ENCODE measurements at regions not wholly inside any gene's neighbourhood (a gene's known extent, or its start where the extent isn't known, plus 50 kb on each side); places are given as distances from the start of the nearest gene placed in this dataset.

- peak; percentile 16 for DNase-seq (ENCODE audit: low read depth)
Observed at GRCh38 chr4:10929818-10930217, 245.2 kb upstream of the CLNK start.

- peak; percentile 35 for DNase-seq (ENCODE audit: low read depth)
Observed at GRCh38 chr4:10925996-10926395, 241.4 kb upstream of the CLNK start.

DNA sequence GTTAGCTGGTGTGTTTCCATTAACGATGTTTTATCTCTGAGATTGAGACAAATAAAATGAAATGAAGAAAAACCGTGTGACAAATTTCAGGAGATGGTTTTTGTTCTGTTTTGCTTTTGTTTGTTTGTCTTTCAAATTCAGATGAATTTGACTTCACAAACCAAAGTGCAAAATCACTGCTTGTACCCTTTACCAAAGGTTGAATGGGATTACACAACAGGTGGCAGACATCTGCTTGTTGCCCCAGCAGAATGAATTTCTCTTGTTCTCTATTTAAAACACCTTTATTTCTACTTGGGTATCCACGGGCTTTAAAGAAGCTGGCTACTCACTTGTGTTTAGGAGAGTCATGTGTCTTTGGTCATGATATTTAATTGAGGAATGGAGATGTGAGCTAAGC lies 239.7 kb upstream of the CLNK start:
- no peak for DNase-seq (ENCODE audit: low read depth)

DNA sequence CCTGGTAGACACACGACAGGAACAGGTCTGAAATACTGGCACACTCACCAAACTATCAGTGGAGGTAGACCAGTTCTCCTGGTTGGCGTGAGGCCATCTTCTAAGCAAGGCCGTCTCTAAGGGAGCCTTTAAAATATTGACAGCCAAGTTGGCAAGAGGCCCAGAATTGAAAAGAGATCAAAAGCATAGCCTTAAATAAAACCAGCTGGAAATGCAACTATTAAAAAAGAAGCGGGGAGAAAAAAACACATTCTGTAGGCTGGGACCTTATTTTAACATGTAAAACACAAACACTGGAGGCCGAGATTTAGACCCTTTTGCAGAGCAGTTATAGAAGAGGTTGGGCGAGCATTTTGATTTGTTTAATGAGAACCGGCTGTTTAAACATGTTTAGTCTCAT lies 233.0 kb upstream of the CLNK start:
- no peak for DNase-seq (ENCODE audit: low read depth)

DNA sequence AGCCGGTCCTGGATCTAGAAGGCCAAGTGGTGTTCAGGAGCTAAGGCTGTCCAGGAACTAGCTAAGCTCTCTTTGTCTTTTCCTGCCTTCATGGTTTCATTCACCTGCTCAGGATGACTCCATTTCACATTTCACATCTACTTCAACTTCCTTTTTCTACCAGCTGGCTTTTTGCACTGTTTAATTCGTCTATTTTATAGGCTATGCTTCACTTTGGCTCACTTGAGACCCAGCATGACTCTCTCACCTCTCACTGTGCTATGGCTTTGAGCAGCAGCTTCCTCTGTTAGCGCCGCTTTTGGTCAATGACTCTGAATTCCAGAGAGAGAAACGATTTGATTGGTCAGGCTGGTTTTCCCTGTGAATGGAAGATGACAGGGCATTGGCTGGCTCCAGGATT lies 213.5 kb upstream of the CLNK start:
- no peak for DNase-seq (ENCODE audit: low read depth)

- DNase-seq (ENCODE audit: low read depth) = no peak
Observed at GRCh38 chr4:10897076-10897475, 212.5 kb upstream of the CLNK start.

DNA sequence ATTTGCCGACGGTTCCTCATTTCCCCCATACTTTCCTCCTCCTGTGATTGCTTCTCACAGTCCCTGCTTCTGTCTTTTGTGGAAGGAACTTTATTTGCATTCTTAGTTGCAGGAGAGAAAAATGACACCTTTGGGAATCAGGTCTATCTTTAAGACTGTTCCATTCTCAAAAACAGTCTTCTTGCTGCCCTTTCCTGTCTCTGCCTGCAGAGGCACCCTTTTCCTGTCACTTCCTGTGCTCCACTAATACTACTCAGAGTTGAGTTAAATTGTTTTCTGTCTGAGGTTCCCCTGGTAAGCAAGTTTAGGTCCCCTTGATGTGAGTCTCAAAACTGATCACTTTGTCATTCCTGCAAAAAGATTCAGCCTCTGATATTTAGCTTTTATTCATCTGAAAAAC lies 208.8 kb upstream of the CLNK start:
- peak; percentile 10 for DNase-seq (ENCODE audit: low read depth)

DNA sequence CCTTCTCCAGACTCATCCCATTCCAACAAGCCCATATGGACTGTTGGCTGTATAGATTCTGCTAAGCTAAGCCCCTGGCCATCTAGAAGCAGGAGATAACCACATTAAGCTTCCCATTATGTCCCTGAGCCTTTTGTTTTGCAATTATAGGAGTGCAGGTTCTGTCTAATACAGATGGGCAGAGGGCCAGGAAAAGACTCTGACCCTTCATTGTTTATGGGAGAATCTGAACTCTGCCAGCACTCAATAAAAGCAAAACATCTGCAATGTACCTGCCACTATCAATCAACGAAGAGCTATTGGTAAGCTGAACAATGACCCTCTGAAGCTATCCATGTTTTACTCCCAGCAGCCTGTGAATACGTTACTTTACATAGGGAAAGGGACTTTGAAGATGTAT lies 207.3 kb upstream of the CLNK start:
- peak; percentile 20 for DNase-seq (ENCODE audit: low read depth)

GRCh38 chr4:10889819-10890218 lies 205.3 kb upstream of the CLNK start:
- DNase-seq (ENCODE audit: low read depth) = no peak

- DNase-seq (ENCODE audit: low read depth) = peak; percentile 41
Observed at GRCh38 chr4:10879411-10880110, 195.0 kb upstream of the CLNK start.

- DNase-seq (ENCODE audit: low read depth) = no peak
Observed at GRCh38 chr4:10878861-10879260, 194.3 kb upstream of the CLNK start.

DNA sequence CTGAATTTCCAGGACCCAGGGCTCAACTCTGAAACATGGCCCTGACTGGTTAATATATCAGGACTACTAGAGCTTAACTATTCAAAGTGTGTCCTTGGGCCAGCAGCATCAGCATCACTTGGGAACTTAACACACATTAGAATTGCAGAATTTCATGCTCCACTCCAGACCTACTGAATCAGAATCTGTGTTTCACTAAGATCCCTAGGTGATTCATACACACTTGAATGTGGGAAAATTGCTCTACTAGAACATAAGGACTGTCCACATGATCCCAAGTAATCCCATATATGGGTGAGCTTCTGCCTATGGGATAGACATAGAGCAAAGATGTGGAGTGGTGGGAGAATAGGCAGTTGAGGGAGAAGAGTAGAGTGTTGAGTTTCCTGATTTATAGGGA lies 192.5 kb upstream of the CLNK start:
- no peak for DNase-seq (ENCODE audit: low read depth)

GRCh38 chr4:10875144-10875799 lies 190.7 kb upstream of the CLNK start:
- no peak for DNase-seq (ENCODE audit: low read depth)

DNA sequence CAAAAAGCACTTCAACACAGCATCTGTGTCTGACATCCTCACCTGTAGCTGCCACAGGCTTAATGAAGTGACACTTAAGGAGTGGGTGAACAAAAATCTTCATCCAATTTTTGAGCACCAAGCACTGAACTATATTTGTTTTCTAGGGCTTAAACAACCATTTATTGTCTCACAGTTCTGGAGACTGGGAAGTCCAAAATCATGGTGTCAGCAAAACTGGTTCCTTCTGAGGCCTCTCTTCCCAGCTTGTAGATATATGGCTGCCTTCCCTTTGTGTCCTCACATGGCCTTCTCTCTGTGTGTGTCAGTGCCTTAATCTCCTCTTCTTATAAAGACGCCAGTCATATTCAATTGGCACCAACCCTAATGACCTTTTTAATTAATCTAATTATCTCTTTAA lies 189.2 kb upstream of the CLNK start:
- DNase-seq (ENCODE audit: low read depth) = no peak

DNA sequence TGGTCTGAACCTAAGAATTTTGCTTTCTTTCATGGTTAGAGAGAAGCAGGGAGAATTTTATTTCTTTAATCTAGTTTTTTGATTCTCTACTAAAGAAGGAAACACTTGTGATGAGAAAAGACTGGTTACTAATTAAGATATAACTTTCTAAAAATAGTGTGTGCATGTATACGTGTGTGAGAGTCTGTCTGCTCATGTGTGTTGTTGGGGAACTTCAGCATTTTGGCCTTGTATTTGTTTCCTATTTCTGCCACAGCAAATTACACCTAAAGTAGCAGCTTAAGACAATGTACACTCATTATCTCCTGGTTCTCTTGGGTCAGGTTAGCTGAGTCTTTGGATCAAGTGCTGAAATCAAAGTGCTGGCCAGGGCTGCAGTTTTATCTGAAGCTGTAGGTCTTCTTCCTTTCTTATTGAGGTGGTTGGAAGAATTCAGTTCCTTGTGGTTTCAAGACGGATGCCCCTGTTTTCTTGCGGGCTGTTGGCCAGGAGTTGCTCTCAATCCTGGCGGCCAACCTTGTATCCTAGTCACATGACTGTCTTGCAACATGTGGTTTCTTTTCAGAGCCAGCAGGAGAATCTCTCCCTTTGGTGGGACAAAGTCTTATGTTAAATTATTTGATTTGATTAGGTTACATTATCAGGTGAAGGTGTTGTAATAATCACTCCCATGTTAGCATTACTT lies 188.4 kb upstream of the CLNK start:
- DNase-seq (ENCODE audit: low read depth) = no peak

- DNase-seq (ENCODE audit: low read depth) = no peak
Observed at GRCh38 chr4:10866666-10867065, 182.1 kb upstream of the CLNK start.

- no peak for DNase-seq (ENCODE audit: low read depth)
Observed at GRCh38 chr4:10861036-10861435, 176.5 kb upstream of the CLNK start.

- DNase-seq (ENCODE audit: low read depth) = peak; percentile 59
Observed at GRCh38 chr4:10856271-10856782, 171.8 kb upstream of the CLNK start.

DNA sequence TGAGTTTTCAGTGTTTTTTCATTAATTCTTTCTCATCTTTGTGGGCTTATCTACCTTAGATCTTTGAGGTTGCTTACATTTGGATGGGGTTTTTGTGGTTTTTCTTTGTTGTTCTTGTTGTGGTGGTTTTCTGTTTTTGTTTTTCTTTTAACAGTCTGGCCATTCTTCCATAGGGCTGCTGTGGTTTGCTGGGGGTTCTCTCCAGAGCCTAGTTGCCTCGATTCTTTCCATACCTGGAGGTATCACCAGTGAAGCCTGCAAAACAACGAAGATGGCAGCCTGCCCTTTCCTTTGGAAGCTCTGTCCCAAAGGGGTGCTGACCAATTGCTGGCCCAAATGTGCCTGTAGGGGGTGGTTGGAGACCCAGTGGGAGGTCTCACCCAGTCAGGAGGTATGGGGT lies 168.6 kb upstream of the CLNK start:
- DNase-seq (ENCODE audit: low read depth) = no peak

DNA sequence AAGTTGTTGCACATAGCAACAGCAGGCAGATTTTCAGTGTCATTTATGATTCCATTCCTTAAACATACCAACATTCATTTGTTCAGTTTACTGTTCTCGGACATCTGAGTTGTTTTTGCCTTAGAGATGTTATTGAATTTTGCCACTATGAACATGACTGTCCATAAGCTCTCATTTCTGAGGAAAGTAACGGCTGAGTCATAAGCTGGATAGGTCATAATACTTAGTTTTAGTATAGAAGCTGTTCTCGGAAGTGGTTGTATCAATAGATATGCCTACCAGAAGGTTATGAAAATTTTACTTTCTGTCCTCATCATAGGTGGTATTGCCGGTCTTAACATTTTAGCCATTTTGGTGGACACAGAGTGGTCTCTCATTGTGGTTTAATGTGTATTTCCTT lies 157.1 kb upstream of the CLNK start:
- DNase-seq (ENCODE audit: low read depth) = no peak

- DNase-seq (ENCODE audit: low read depth) = no peak
Observed at GRCh38 chr4:10837151-10837550, 152.6 kb upstream of the CLNK start.

GRCh38 chr4:10832806-10833628 lies 148.4 kb upstream of the CLNK start:
- DNase-seq (ENCODE audit: low read depth) = peak; percentile 19
